ENCODE measurements at regions not wholly inside any gene's neighbourhood (a gene's known extent, or its start where the extent isn't known, plus 50 kb on each side); places are given as distances from the start of the nearest gene placed in this dataset.

DNA sequence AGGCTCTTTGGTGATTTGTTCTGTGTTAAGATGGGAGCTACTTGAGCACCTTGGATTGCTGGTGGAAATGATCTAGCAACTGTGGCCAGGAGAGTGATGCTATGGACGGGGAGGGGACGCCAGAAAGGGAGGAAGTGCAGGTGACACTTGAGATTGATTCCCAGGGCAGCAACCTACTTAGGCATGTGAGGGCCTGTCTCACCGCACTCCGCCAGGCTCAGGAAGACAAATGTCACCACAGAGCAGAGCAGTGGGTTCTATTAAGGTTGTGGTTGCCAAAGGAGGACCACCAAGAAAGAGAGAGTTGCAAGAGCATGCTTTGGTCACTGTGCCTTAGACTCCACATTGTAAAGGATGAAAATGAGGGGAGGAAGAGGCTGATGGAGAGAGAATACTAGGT is 404.3 kb downstream of the IRX1 start:
- Histone ChIP-seq H3K4me3 (ENCODE audit: low read length) (no peak overlapping the region), H3K36me3 (ENCODE audit: control insufficient read depth, insufficient read depth, low read length) (no peaks in the 10 kb centered on the region), H3K4me1 (ENCODE audit: control insufficient read depth, insufficient read depth, low read length) (no peaks in the 10 kb centered on the region), H3K9me3 (replicated peaks; ENCODE audit: control insufficient read depth, low read depth, low read length) (no peaks in the 10 kb centered on the region), H3K27me3 (ENCODE audit: control insufficient read depth, insufficient read depth, low read length) (peaks cover 3% of the 10 kb centered on the region), H3K27ac (ENCODE audit: low read length) (no peak overlapping the region)
- no peak for DNase-seq
- 81% methylated on average over 4 of the region's 4 CpGs for whole genome bisulfite sequencing (ENCODE audit: insufficient coverage)

DNA sequence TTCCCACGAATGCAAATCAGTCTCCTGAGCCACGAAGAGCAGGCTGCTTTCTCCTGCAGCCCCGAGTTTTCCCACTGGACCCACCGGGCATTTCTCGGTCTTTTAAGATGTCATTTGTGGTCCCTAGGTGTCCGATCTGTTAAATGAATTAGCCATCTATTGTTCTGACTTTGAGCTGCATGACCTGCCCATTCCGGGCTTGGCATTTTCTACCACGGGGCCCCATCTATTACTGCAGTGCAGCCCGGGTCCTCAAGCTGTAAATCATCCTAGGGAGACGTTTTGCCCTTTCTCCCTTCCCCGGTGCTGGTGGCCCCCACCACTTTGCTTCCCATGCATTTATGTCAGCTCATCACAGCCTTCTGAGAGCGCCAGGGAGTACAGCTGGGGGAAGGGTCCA is 405.4 kb downstream of the IRX1 start:
- WGBS (ENCODE audit: insufficient coverage): 62% methylated on average over 9 of the region's 12 CpGs
- Histone ChIP-seq H3K36me3 (ENCODE audit: control insufficient read depth, insufficient read depth, low read length) (no peaks in the 10 kb centered on the region), H3K4me3 (ENCODE audit: low read length) (no peak overlapping the region), H3K9me3 (replicated peaks; ENCODE audit: control insufficient read depth, low read depth, low read length) (no peaks in the 10 kb centered on the region), H3K27me3 (ENCODE audit: control insufficient read depth, insufficient read depth, low read length) (peaks cover 3% of the 10 kb centered on the region), H3K4me1 (ENCODE audit: control insufficient read depth, insufficient read depth, low read length) (no peaks in the 10 kb centered on the region), H3K27ac (ENCODE audit: low read length) (no peak overlapping the region)
- DNase-seq: no peak

DNA sequence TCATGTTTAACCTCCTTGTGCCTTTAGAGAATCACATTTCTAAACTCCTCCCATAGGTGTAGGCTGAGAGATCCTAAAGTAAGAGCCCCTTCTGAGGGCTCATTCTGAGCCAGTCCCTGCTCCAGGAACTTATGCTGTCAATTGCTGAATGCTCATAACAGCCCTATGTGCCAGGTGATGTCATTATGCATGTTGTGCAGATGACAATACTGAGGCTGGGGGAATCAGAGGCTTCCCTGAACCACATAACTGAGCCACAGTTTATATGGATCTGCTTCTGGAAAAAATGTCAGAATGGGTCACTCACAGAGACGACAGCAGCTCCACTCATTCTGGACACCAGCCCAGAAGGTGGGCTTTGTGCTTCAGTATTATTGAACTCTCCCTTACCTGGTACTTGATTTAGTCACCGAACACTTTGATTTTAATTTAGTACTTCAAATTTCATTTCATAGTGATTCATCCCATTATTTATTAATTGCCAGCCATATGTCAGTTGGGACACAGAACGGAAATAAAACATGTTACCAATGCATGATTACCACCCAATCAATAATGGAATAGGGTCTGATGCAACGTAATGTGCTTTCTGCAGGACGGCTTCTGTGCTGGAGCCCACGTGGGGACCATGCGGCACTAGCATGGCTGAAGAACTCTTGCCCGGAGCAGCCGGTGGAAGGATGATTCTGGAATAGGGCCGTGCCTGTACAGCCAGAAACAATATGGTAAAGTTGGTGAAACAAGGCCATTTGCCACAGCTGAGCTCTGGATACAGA is 406.3 kb downstream of the IRX1 start:
- Histone ChIP-seq H3K36me3 (ENCODE audit: control insufficient read depth, insufficient read depth, low read length) (no peaks in the 10 kb centered on the region), H3K9me3 (replicated peaks; ENCODE audit: control insufficient read depth, low read depth, low read length) (no peaks in the 10 kb centered on the region), H3K4me3 (ENCODE audit: low read length) (no peak overlapping the region), H3K4me1 (ENCODE audit: control insufficient read depth, insufficient read depth, low read length) (no peaks in the 10 kb centered on the region), H3K27me3 (ENCODE audit: control insufficient read depth, insufficient read depth, low read length) (peaks cover 3% of the 10 kb centered on the region), H3K27ac (ENCODE audit: low read length) (no peak overlapping the region)
- no peak for DNase-seq
- WGBS (ENCODE audit: insufficient coverage): 72% methylated on average over 9 of the region's 10 CpGs

DNA sequence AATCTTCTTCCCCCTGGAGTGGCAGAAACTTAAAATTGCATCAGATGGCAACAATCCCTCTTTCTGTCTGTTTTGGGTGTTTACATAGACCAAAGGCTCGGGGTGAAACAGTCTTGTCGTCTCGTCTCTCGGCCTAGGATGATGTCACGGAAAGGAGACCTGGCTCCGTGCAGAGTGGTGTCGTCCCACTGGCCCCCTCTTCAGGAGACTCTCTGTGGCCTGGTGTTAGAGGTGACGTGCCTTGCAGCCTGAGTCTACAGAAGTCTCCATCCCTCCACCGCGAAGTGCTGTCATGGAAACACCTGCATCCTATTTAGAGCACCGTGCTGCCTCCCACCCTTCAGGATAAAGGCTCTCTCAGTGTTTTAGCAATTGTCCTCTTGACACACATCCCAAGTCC is 409.7 kb downstream of the IRX1 start:
- H3K27me3 ChIP-seq (ENCODE audit: control insufficient read depth, insufficient read depth, low read length): peaks cover 3% of the 10 kb centered on the region
- H3K27ac ChIP-seq (ENCODE audit: low read length): no peak overlapping the region
- no peak overlapping the region for H3K4me3 ChIP-seq (ENCODE audit: low read length)
- no peaks in the 10 kb centered on the region for H3K9me3 ChIP-seq (replicated peaks; ENCODE audit: control insufficient read depth, low read depth, low read length)
- H3K4me1 ChIP-seq (ENCODE audit: control insufficient read depth, insufficient read depth, low read length): no peaks in the 10 kb centered on the region
- no peaks in the 10 kb centered on the region for H3K36me3 ChIP-seq (ENCODE audit: control insufficient read depth, insufficient read depth, low read length)
- DNase-seq: no peak
- 60% methylated on average over 6 of the region's 11 CpGs for WGBS (ENCODE audit: insufficient coverage)

DNA sequence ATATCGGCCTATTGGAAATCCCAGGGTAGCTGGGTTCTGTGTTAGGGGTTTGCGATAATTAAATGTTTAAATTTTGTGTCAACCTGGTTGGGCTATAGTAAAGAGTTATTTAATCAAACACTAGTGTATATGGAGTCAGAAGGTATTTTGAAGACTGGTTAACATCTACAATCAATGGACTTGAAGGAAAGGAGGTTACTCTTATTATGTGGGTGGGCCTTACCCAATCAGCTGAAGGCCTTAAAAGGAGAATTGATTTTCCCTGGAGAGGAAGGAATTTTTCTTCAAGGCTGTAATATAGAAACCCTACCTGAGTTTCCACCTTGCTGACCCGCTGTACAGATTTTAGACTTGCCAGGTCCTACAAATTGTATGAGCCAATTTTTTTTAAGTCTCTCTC is 411.4 kb downstream of the IRX1 start:
- Histone ChIP-seq H3K4me3 (ENCODE audit: low read length) (no peak overlapping the region), H3K36me3 (ENCODE audit: control insufficient read depth, insufficient read depth, low read length) (no peaks in the 10 kb centered on the region), H3K27ac (ENCODE audit: low read length) (no peak overlapping the region), H3K4me1 (ENCODE audit: control insufficient read depth, insufficient read depth, low read length) (no peaks in the 10 kb centered on the region), H3K27me3 (ENCODE audit: control insufficient read depth, insufficient read depth, low read length) (no peaks in the 10 kb centered on the region), H3K9me3 (replicated peaks; ENCODE audit: control insufficient read depth, low read depth, low read length) (no peaks in the 10 kb centered on the region)
- no peak for DNase-seq
- WGBS (ENCODE audit: insufficient coverage): 100% methylated on average over 2 of the region's 3 CpGs

DNA sequence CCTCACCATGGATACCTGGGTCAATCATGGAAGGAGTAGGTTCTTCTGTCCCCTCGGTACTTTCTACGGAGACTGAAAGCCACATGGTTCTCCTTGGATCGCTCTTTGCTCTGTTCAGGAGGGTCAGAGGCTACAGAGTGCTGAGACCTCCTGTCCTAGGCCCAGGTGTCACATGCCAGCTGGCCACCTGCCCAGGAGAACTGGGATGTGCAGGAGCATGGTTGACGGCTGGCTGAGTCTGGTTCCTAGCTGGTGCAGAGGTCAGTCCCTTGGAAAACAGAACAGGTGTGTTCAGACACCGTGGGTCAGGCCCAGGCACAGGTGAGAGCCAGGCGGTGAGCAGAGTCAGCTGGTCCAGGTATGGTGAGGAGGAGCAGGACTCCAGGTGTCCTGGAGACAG is 416.3 kb downstream of the IRX1 start:
- no peak for DNase-seq
- 78% methylated on average over 6 of the region's 6 CpGs for WGBS (ENCODE audit: insufficient coverage)
- no peaks in the 10 kb centered on the region for H3K27me3 ChIP-seq (ENCODE audit: control insufficient read depth, insufficient read depth, low read length)
- no peaks in the 10 kb centered on the region for H3K36me3 ChIP-seq (ENCODE audit: control insufficient read depth, insufficient read depth, low read length)
- no peak overlapping the region for H3K4me3 ChIP-seq (ENCODE audit: low read length)
- H3K4me1 ChIP-seq (ENCODE audit: control insufficient read depth, insufficient read depth, low read length): no peaks in the 10 kb centered on the region
- H3K9me3 ChIP-seq (replicated peaks; ENCODE audit: control insufficient read depth, low read depth, low read length): no peaks in the 10 kb centered on the region
- no peak overlapping the region for H3K27ac ChIP-seq (ENCODE audit: low read length)

DNA sequence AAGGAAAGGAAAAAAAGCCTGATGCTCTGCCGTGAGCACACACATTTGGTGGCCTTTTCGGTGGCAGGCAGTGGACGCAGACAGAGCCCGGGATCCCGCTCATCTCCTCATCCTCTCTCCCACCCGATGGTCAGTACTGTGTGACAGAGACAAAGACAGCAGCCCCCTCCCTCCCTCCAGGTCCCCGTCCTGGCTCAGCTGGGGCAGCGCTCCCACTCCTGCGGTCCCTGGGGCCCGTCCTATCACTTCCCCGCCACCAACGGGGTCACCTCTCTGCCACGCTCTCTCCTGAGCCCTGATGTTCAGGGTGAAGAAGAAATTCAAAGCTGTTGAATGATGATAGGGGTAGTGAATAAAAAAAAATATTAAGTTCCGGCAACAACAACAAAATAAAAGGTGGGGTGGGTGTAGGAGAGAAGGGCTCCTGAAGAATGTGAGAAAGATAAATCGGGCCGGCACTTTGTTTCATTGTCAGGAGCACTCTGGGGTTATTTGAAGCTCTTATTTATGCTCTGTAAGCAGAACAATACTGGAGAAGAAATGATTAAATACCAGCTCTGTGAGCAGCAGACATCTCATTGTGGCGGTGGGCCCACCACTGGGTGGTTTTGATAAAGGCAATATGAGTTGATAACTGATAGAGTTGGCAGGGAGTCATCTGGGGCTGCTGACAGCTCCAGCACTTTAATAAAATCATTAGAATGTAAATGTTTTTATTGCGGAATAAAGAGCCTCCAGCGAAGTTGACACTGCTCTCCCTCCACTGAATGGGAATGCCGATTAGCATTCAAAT is 417.7 kb downstream of the IRX1 start:
- 84% methylated on average over 12 of the region's 20 CpGs for WGBS (ENCODE audit: insufficient coverage)
- no peak for DNase-seq
- no peaks in the 10 kb centered on the region for H3K36me3 ChIP-seq (ENCODE audit: control insufficient read depth, insufficient read depth, low read length)
- no peaks in the 10 kb centered on the region for H3K27me3 ChIP-seq (ENCODE audit: control insufficient read depth, insufficient read depth, low read length)
- no peaks in the 10 kb centered on the region for H3K4me1 ChIP-seq (ENCODE audit: control insufficient read depth, insufficient read depth, low read length)
- no peak overlapping the region for H3K27ac ChIP-seq (ENCODE audit: low read length)
- H3K4me3 ChIP-seq (ENCODE audit: low read length): no peak overlapping the region
- no peaks in the 10 kb centered on the region for H3K9me3 ChIP-seq (replicated peaks; ENCODE audit: control insufficient read depth, low read depth, low read length)

DNA sequence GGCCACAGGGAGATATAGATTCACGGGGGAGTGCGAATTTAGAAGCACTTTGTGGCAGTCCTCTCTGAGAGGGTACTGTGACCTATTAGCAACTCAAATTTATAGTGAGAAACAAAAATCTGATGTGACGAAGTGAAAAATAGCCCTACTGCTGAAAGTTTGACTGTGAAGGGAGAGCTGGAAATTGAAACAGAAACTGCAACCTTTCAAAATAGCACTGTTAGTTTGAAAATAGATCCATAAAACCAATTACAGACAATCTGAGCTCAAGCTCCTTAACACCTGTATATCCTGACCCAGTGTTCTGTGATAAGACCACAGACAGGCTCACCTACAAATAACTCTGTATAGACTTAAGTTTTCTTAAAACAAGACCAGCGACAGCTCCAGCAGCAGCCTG is 420.1 kb downstream of the IRX1 start:
- 78% methylated on average over 3 of the region's 4 CpGs for WGBS (ENCODE audit: insufficient coverage)
- DNase-seq: no peak
- Histone ChIP-seq H3K27ac (ENCODE audit: low read length) (no peak overlapping the region), H3K4me3 (ENCODE audit: low read length) (no peak overlapping the region), H3K27me3 (ENCODE audit: control insufficient read depth, insufficient read depth, low read length) (no peaks in the 10 kb centered on the region), H3K9me3 (replicated peaks; ENCODE audit: control insufficient read depth, low read depth, low read length) (no peaks in the 10 kb centered on the region), H3K4me1 (ENCODE audit: control insufficient read depth, insufficient read depth, low read length) (peaks cover 8% of the 10 kb centered on the region), H3K36me3 (ENCODE audit: control insufficient read depth, insufficient read depth, low read length) (no peaks in the 10 kb centered on the region)

DNA sequence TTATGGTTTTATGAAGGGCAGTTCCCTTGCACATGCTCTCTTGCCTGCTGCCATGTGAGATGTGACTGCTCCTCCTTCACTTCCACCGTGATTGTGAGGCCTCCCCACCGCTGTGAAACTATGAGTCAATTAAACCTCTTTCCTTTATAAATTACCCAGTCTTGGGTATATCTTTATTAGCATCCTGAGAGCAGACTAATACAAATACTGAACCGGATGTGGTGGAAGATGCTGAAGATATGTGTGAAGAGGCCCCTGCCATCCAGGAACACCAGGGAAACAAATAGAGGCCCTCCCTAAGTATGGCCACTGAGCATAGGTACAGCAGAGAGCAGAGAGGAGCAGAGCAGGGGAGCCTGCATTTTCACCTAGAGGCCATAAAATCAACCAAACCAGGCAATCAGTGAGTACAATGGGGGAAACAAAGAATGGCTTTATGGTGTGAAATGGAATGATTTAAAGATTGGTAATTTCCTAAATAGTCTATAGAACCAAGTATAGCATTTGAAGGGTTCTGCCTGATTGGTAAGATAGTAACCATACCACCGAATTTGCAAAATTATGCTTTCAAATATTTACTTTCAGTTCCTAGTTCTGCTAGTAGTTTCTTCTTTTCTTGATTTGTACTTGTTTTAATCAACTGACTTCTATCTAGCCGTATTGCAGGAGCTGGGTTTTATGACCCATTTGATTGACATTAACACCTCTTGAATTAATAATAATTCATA is 421.6 kb downstream of the IRX1 start:
- Histone ChIP-seq H3K27ac (ENCODE audit: low read length) (no peak overlapping the region), H3K4me3 (ENCODE audit: low read length) (no peak overlapping the region), H3K4me1 (ENCODE audit: control insufficient read depth, insufficient read depth, low read length) (peaks cover 10% of the 10 kb centered on the region), H3K9me3 (replicated peaks; ENCODE audit: control insufficient read depth, low read depth, low read length) (no peaks in the 10 kb centered on the region), H3K36me3 (ENCODE audit: control insufficient read depth, insufficient read depth, low read length) (no peaks in the 10 kb centered on the region), H3K27me3 (ENCODE audit: control insufficient read depth, insufficient read depth, low read length) (no peaks in the 10 kb centered on the region)
- no peak for DNase-seq
- WGBS (ENCODE audit: insufficient coverage): no CpG with 5 or more reads among the region's 5 CpGs

DNA sequence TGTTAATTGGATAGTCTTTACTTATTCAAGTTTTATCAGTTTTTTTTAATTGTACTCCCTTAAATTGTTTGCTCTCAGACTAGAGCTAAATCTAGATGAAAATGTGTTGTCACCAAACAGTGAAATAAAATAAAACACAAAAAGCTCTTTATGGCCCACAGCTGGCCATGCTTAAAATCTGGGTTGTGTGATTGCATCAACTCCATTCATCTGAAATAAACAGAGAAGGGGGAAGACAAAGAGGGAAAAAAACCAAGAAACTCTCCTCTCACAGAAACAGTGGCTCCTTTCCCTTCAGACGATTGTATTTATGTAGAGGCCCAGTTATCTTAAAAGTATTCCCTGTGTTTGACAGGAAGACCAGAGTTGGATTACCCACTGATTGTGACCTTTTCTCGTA is 422.4 kb downstream of the IRX1 start:
- Histone ChIP-seq H3K36me3 (ENCODE audit: control insufficient read depth, insufficient read depth, low read length) (no peaks in the 10 kb centered on the region), H3K4me3 (ENCODE audit: low read length) (no peak overlapping the region), H3K9me3 (replicated peaks; ENCODE audit: control insufficient read depth, low read depth, low read length) (no peaks in the 10 kb centered on the region), H3K27me3 (ENCODE audit: control insufficient read depth, insufficient read depth, low read length) (peaks cover 2% of the 10 kb centered on the region), H3K4me1 (ENCODE audit: control insufficient read depth, insufficient read depth, low read length) (peaks cover 18% of the 10 kb centered on the region), H3K27ac (ENCODE audit: low read length) (no peak overlapping the region)
- DNase-seq: peak; percentile 51
- 40% methylated on average over 1 of the region's 2 CpGs for WGBS (ENCODE audit: insufficient coverage)

Data from muscle of leg (tissue), 3 donors.